H1 (cell line): ENCODE measurements at regions not wholly inside any gene's neighbourhood (a gene's known extent, or its start where the extent isn't known, plus 50 kb on each side); places are given as distances from the start of the nearest gene placed in this dataset.

Source experiments
- CTCF ChIA-PET: fragments of 300-600 bp; sonication (Branson Sonifier 250); formaldehyde crosslinking; loops from one replicate; lab custom pipeline; 2021; ENCODE audit not compliant: partially characterized antibody; lab: Charles Lee
- POLR2A ChIA-PET: fragments of 300-600 bp; sonication (Branson Sonifier 250); formaldehyde crosslinking; loops from one replicate; lab custom pipeline; 2021; ENCODE audit warnings: inconsistent platforms; ENCODE audit not compliant: partially characterized antibody; lab: Charles Lee
- DNase-seq, 2 experiments: peaks; one replicate each; pipeline versions ENCODE4 v3.0.0 to v3.0.0-alpha.2; 2010 to 2022; ENCODE audit warnings: low spot score in 2 of 2, low read depth in 1 of 2, mixed read lengths in 1 of 2
- FAIRE-seq: peaks from 2 replicates; lab custom pipeline; 2011; peaks lifted over from hg19 to GRCh38; lab: Jason Lieb, UNC
- H2AFZ ChIP-seq: 2 replicates; pipeline ENCODE4 v1.8.1; 2012; ENCODE audit warnings: low read length, inconsistent platforms
- H2AK5ac ChIP-seq: 2 replicates; pipeline ENCODE4 v1.6.1; 2013; ENCODE audit warnings: low read depth, low read length
- H2BK120ac ChIP-seq: replicated peaks from 2 replicates; pipeline ENCODE3; 2013; ENCODE audit warnings: low read depth, low read length, inconsistent platforms
- H2BK12ac ChIP-seq: 2 replicates; pipeline ENCODE4 v1.6.1; 2013; ENCODE audit warnings: low read depth, low read length
- H2BK15ac ChIP-seq: 2 replicates; pipeline ENCODE4 v1.6.1; 2013; ENCODE audit warnings: low read length
- H2BK20ac ChIP-seq: 2 replicates; pipeline ENCODE4 v1.6.1; 2013; ENCODE audit warnings: low read length
- H2BK5ac ChIP-seq: 2 replicates; pipeline ENCODE4 v1.6.1; 2013; ENCODE audit warnings: low read depth, low read length
- H3K14ac ChIP-seq: 2 replicates; pipeline ENCODE4 v1.6.1; 2013; ENCODE audit warnings: inconsistent platforms; ENCODE audit not compliant: insufficient read length
- H3K18ac ChIP-seq: 2 replicates; pipeline ENCODE4 v1.6.1; 2013; ENCODE audit warnings: low read length; ENCODE audit errors: extremely low read depth
- H3K23ac ChIP-seq: 2 replicates; pipeline ENCODE4 v1.6.1; 2013; ENCODE audit warnings: inconsistent platforms; ENCODE audit not compliant: insufficient read length
- H3K23me2 ChIP-seq: 2 replicates; pipeline ENCODE4 v1.6.1; 2013; ENCODE audit warnings: low read depth, low read length
- H3K27ac ChIP-seq: 2 replicates; pipeline ENCODE4 v1.6.1; 2011; ENCODE audit warnings: low read depth, low read length, inconsistent platforms
- H3K27me3 ChIP-seq, 4 experiments: replicated peaks in 1 of 4; 1 replicate in 1 of 4; 2 replicates in 3 of 4; pipeline versions ENCODE4 v1.6.1 to v1.8.1; 2011 to 2013; ENCODE audit warnings: low read length in 3 of 4, mild to moderate bottlenecking in 3 of 4, inconsistent platforms in 2 of 4, mixed read lengths in 2 of 4, moderate library complexity in 1 of 4; ENCODE audit not compliant: control insufficient read depth in 3 of 4, insufficient read depth in 3 of 4; ENCODE audit errors: extremely low read depth in 1 of 4
- H3K36me3 ChIP-seq, 4 experiments: 2 replicates each; pipeline versions ENCODE4 v1.6.1 to v1.8.1; 2011 to 2013; ENCODE audit warnings: mild to moderate bottlenecking in 4 of 4, low read length in 3 of 4, moderate library complexity in 2 of 4, control low read depth in 1 of 4, inconsistent platforms in 1 of 4; ENCODE audit not compliant: insufficient read depth in 4 of 4, control insufficient read depth in 2 of 4
- H3K4ac ChIP-seq: replicated peaks from 2 replicates; pipeline ENCODE3; 2013; ENCODE audit warnings: low read length, low read depth, mixed read lengths, inconsistent platforms; ENCODE audit not compliant: insufficient read length
- H3K4me1 ChIP-seq, 4 experiments: replicated peaks in 1 of 4; 1 replicate in 1 of 4; 2 replicates in 3 of 4; pipeline versions ENCODE4 v1.6.1 to v1.8.1; 2011 to 2013; ENCODE audit warnings: low read length in 3 of 4, inconsistent platforms in 2 of 4, mixed read lengths in 1 of 4; ENCODE audit not compliant: insufficient read depth in 4 of 4, control insufficient read depth in 3 of 4
- H3K4me2 ChIP-seq, 2 experiments: 2 replicates each; pipeline versions ENCODE4 v1.6.1 to v1.8.1; 2011 to 2013; ENCODE audit warnings: low read depth in 2 of 2, low read length in 2 of 2, control low read depth in 1 of 2, inconsistent platforms in 1 of 2, mild to moderate bottlenecking in 1 of 2; ENCODE audit not compliant: insufficient read depth in 1 of 2
- H3K4me3 ChIP-seq, 4 experiments: fragments of 200-600, 300-600 bp in 1 of 4; sonication (generic), shearing (Covaris generic), sonication (Bioruptor Twin) in 1 of 4; 2 replicates each; pipeline versions ENCODE4 v1.5.1 to v1.8.1; 2011 to 2016; ENCODE audit warnings: low read length in 4 of 4, low read depth in 3 of 4, control low read depth in 2 of 4, inconsistent platforms in 2 of 4, mild to moderate bottlenecking in 2 of 4, mixed read lengths in 1 of 4, moderate library complexity in 1 of 4; ENCODE audit not compliant: insufficient read depth in 2 of 4; ENCODE audit errors: extremely low read depth in 1 of 4
- H3K56ac ChIP-seq: replicated peaks from 2 replicates; pipeline ENCODE3; 2013; ENCODE audit warnings: low read depth, mild to moderate bottlenecking, mixed read lengths, low read length, inconsistent platforms; ENCODE audit not compliant: insufficient read length
- H3K79me1 ChIP-seq: 2 replicates; pipeline ENCODE4 v1.6.1; 2013; ENCODE audit warnings: low read depth, low read length, control low read depth
- H3K79me2 ChIP-seq, 2 experiments: 2 replicates each; pipeline versions ENCODE4 v1.6.1 to v1.8.1; 2012 to 2013; ENCODE audit warnings: low read length in 2 of 2, mild to moderate bottlenecking in 2 of 2, inconsistent platforms in 1 of 2; ENCODE audit not compliant: insufficient read depth in 2 of 2, control insufficient read depth in 1 of 2
- H3K9ac ChIP-seq, 4 experiments: replicated peaks in 1 of 4; 1 replicate in 1 of 4; 2 replicates in 3 of 4; pipeline versions ENCODE4 v1.6.1 to v1.8.1; 2011 to 2013; ENCODE audit warnings: low read depth in 3 of 4, low read length in 3 of 4, control low read depth in 2 of 4, mild to moderate bottlenecking in 2 of 4, moderate library complexity in 2 of 4, inconsistent platforms in 1 of 4; ENCODE audit errors: extremely low read depth in 1 of 4
- H3K9me3 ChIP-seq, 2 experiments: 2 replicates each; pipeline versions ENCODE4 v1.6.1 to v1.8.1; 2012 to 2013; ENCODE audit warnings: mild to moderate bottlenecking in 2 of 2, moderate library complexity in 2 of 2, control low read depth in 1 of 2, inconsistent platforms in 1 of 2, low read depth in 1 of 2, low read length in 1 of 2, mixed read lengths in 1 of 2; ENCODE audit not compliant: insufficient read depth in 2 of 2
- H4K20me1 ChIP-seq, 2 experiments: replicated peaks in 1 of 2; 2 replicates each; pipeline versions ENCODE3 to v1.8.1; 2011 to 2013; ENCODE audit warnings: inconsistent platforms in 2 of 2, low read length in 2 of 2, mild to moderate bottlenecking in 1 of 2; ENCODE audit not compliant: insufficient read depth in 2 of 2, control insufficient read depth in 1 of 2
- H4K5ac ChIP-seq: 2 replicates; pipeline ENCODE4 v1.6.1; 2013; ENCODE audit warnings: low read length, low read depth, mixed read lengths, inconsistent platforms; ENCODE audit not compliant: insufficient read length
- H4K8ac ChIP-seq: 2 replicates; pipeline ENCODE4 v1.8.0; 2013; ENCODE audit warnings: mild to moderate bottlenecking, moderate library complexity, low read length, inconsistent platforms; ENCODE audit not compliant: insufficient read depth; ENCODE audit errors: extremely low read depth
- H4K91ac ChIP-seq: replicated peaks from 2 replicates; pipeline ENCODE3; 2013; ENCODE audit warnings: low read length, mixed read lengths, inconsistent platforms; ENCODE audit not compliant: insufficient read length
- CEBPB ChIP-seq: IDR thresholded peaks from 2 replicates; pipeline ENCODE4 v1.6.1; 2012; ENCODE audit warnings: low read depth, low read length
- WGBS, 2 experiments: shearing (Covaris generic) in 1 of 2; methylation state at CpG; one replicate each; pipeline versions ENCODE4 v1.1.6 to v1.1.7; 2013 to 2015; ENCODE audit warnings: low lambda C conversion rate in 2 of 2, mixed read lengths in 2 of 2, inconsistent platforms in 1 of 2, low coverage in 1 of 2, missing lambda C conversion rate in 1 of 2; ENCODE audit not compliant: insufficient replicate concordance in 2 of 2, insufficient coverage in 1 of 2, insufficient read length in 1 of 2; ENCODE audit errors: extremely low coverage in 1 of 2, missing lambda C conversion rate in 1 of 2; 5-methylcytosine and 5-hydroxymethylcytosine counted together

DNA sequence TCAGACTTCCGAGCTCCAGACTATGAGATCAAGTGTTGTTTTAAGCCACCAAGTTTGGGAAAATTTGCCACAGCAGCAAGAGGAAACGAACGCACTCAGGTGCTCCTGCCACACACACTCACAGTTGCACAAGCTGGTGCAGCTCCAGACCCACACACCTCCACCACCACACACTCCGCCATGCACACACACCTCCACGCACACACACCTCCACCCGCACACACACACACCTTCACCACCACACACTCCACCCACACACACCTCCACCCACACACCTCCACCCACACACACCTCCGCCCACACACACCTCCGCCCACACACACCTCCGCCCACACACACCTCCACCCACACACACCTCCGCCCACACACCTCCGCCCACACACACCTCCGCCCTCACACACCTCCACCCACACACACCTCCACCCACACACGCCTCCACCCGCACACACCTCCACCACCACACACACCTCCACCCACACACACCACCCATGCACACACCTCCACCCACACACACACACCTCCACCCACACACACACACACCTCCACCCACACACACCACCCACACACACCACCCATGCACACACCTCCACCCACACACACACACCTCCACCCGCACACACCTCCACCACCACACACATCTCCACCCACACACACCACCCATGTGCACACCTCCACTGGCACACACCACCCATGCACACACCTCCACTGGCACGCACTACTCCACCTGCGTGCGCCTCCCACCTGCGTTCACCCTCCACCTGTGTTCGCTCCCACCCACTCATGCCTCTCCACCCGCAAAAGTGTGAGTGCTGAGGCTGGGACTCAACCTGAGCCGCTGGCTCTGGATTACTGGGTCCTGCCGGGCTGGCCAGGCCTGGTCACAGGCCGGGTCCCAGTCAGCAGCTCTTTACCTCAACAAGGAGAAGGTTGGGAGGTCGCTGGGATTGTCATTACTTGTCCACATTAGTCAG lies 175.6 kb downstream of the BMP7 start:
- FAIRE-seq = no peak
- CTCF ChIA-PET = interaction anchor here (0.6 to 5.1 kb wide), 49 partner anchors 8 to 541 kb away, joined by 3 to 150 read pairs (median 5); partner anchors contain the start of genes RAE1 and SPO11
- 88% methylated on average over 16 of the region's 25 CpGs; no CpG with 5 or more reads in 1 of the 2 experiments for WGBS, 2 experiments

More for the DNA sequence above, 175.6 kb downstream of the BMP7 start:
- Histone ChIP-seq H2AK5ac (0 out of 2 replicates have a peak overlapping the region, but pooled peaks have one; percentile 28), H3K79me1 (no peaks in the 10 kb centered on the region), H2BK12ac (peak overlapping the region; percentile 84; the same call in 1 of the 2 replicates), H4K91ac (peak overlapping the region; percentile 59), H3K79me2 (no peaks in the 10 kb centered on the region), H3K4ac (no peak overlapping the region), H2AFZ (no peak overlapping the region), H2BK5ac (no peak overlapping the region), H2BK120ac (no peak overlapping the region), H3K23ac (no peak overlapping the region), H3K4me1 (peaks cover 0 to 6% (median 4%) of the 10 kb centered on the region in 4 experiments; a peak in 4 of 7 replicates), H3K4me3 (no peak overlapping the region), H2BK15ac (peak overlapping the region; percentile 95; the same call in 1 of the 2 replicates), H3K18ac (no peak overlapping the region), H4K20me1 (peaks cover 0 to 4% of the 10 kb centered on the region in 2 experiments), H3K23me2 (peaks cover 6% of the 10 kb centered on the region; the same call in 1 of the 2 replicates), H3K4me2 (no peak overlapping the region), H4K8ac (no peak overlapping the region), H3K14ac (no peak overlapping the region), H3K9me3 (no peaks in the 10 kb centered on the region), H3K27ac (no peak overlapping the region), H4K5ac (no peak overlapping the region), H3K27me3 (peaks cover 0 to 14% (median 7%) of the 10 kb centered on the region in 4 experiments; a peak in 5 of 7 replicates), H2BK20ac (no peak overlapping the region), H3K9ac (no peak overlapping the region), H3K56ac (no peak overlapping the region), H3K36me3 (no peaks in the 10 kb centered on the region)
- POLR2A ChIA-PET = interaction anchor here (1.1 kb wide), 1 partner anchor 174 kb away, joined by 3 read pairs; no protein-coding TSS in a partner anchor
- no peak for DNase-seq
- TF ChIP-seq CEBPB = no peak
